ENCODE measurements at regions not wholly inside any gene's neighbourhood (a gene's known extent, or its start where the extent isn't known, plus 50 kb on each side); places are given as distances from the start of the nearest gene placed in this dataset.

- Histone ChIP-seq H3K36me3 (ENCODE audit: control insufficient read depth in 4 of 4, insufficient read depth in 3 of 4, low read depth in 1 of 4, low read length in 3 of 4) (no peaks in the 10 kb centered on the region), H3K4me1 (ENCODE audit: control insufficient read depth in 4 of 4, insufficient read depth in 4 of 4, low read length in 3 of 4) (no peaks in the 10 kb centered on the region), H3K27ac (ENCODE audit: low read depth in 1 of 2, low read length in 2 of 2) (no peak overlapping the region), H3K9ac (ENCODE audit: low read depth in 1 of 2, low read length in 2 of 2) (no peak overlapping the region), H3K9me3 (ENCODE audit: control insufficient read depth in 4 of 4, low read length in 3 of 4) (no peaks in the 10 kb centered on the region), H3K4me3 (ENCODE audit: low read depth in 1 of 3, low read length in 3 of 3) (no peak overlapping the region), H3K27me3 (ENCODE audit: control insufficient read depth in 4 of 4, insufficient read depth in 4 of 4, low read length in 3 of 4) (no peaks in the 10 kb centered on the region)
- DNase-seq (ENCODE audit: low spot score) = no peak
- 97% methylated on average over 1 of the region's 1 CpG for WGBS
- TF ChIP-seq FOXA2 (IDR thresholded peaks at IDR 0.05) = no peak
These were observed 1276.3 kb downstream of the SLITRK1 start for GRCh38 chr13:82606008-82606407.

GRCh38 chr13:82597747-82598146 lies 1284.5 kb downstream of the SLITRK1 start:
- 44% methylated on average over 6 of the region's 6 CpGs for WGBS
- Histone ChIP-seq H3K27me3 (ENCODE audit: control insufficient read depth in 4 of 4, insufficient read depth in 4 of 4, low read length in 3 of 4) (no peaks in the 10 kb centered on the region), H3K4me1 (ENCODE audit: control insufficient read depth in 4 of 4, insufficient read depth in 4 of 4, low read length in 3 of 4) (no peaks in the 10 kb centered on the region), H3K4me3 (ENCODE audit: low read depth in 1 of 3, low read length in 3 of 3) (no peak overlapping the region), H3K9me3 (ENCODE audit: control insufficient read depth in 4 of 4, low read length in 3 of 4) (no peaks in the 10 kb centered on the region), H3K9ac (ENCODE audit: low read depth in 1 of 2, low read length in 2 of 2) (no peak overlapping the region), H3K27ac (ENCODE audit: low read depth in 1 of 2, low read length in 2 of 2) (no peak overlapping the region), H3K36me3 (ENCODE audit: control insufficient read depth in 4 of 4, insufficient read depth in 3 of 4, low read depth in 1 of 4, low read length in 3 of 4) (no peaks in the 10 kb centered on the region)
- DNase-seq (ENCODE audit: low spot score) = no peak
- TF ChIP-seq NR2F2 (IDR thresholded peaks at IDR 0.05) (no peak), ATF3 (IDR thresholded peaks at IDR 0.05) (no peak), GABPA (IDR thresholded peaks at IDR 0.05 in 1 of 2, conservative IDR thresholded peaks at IDR 0.05 in 1 of 2) (no peak), HNF4G (IDR thresholded peaks at IDR 0.05) (no peak), REST (IDR thresholded peaks at IDR 0.05) (no peak)

GRCh38 chr13:82593239-82593638 lies 1289.0 kb downstream of the SLITRK1 start:
- H3K9ac ChIP-seq (ENCODE audit: low read depth in 1 of 2, low read length in 2 of 2) = no peak overlapping the region
- TF ChIP-seq EGR1 (IDR thresholded peaks at IDR 0.05; ENCODE audit: low read depth in 2 of 2) (no peak), ZBTB33 (IDR thresholded peaks at IDR 0.05) (no peak)
- H3K4me3 ChIP-seq (ENCODE audit: low read depth in 1 of 3, low read length in 3 of 3) = no peak overlapping the region
- peaks cover 0 to 2% (median 0%) of the 10 kb centered on the region in 4 donors for H3K9me3 ChIP-seq (ENCODE audit: control insufficient read depth in 4 of 4, low read length in 3 of 4)
- H3K36me3 ChIP-seq (ENCODE audit: control insufficient read depth in 4 of 4, insufficient read depth in 3 of 4, low read depth in 1 of 4, low read length in 3 of 4) = no peaks in the 10 kb centered on the region
- 59% methylated on average over 1 of the region's 1 CpG for WGBS
- no peak overlapping the region for H3K27ac ChIP-seq (ENCODE audit: low read depth in 1 of 2, low read length in 2 of 2)
- H3K4me1 ChIP-seq (ENCODE audit: control insufficient read depth in 4 of 4, insufficient read depth in 4 of 4, low read length in 3 of 4) = no peaks in the 10 kb centered on the region
- DNase-seq (ENCODE audit: low spot score) = no peak
- no peaks in the 10 kb centered on the region for H3K27me3 ChIP-seq (ENCODE audit: control insufficient read depth in 4 of 4, insufficient read depth in 4 of 4, low read length in 3 of 4)
